HG02885 (cell line): ENCODE measurements at regions not wholly inside any gene's neighbourhood (a gene's known extent, or its start where the extent isn't known, plus 50 kb on each side); places are given as distances from the start of the nearest gene placed in this dataset.
"Not testable (repeated sequence)": the region's sequence is repeated elsewhere in the genome, so short reads cannot be mapped to it uniquely, and the experiment has no call there.

ENCODE experiments used
- ATAC-seq: cut with Tn5 transposase; IDR thresholded peaks from one replicate; pipeline ENCODE4 v1.9.1; 2021; ENCODE audit warnings: mild to moderate bottlenecking; ENCODE audit not compliant: unreplicated experiment, poor library complexity

DNA sequence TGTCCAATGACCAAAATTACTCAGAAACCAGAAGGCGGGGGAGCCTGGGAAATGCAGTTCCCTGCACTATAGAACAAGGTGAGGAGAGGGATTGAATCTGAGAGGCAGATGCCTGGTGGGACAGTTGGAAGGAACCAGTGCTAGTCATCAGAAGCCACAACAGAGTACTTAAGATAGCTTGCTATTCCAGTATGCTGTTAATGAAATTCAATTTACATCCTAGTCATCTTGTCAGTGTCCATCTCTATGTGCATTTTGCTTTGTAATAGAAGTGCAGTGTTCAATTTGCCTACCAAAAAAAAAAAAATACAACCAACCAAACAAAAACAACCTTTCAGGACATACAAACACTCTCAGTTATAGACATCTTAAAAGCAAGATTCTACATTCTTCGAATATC lies 679.1 kb upstream of the CPEB2 start:
- no peak for ATAC-seq

DNA sequence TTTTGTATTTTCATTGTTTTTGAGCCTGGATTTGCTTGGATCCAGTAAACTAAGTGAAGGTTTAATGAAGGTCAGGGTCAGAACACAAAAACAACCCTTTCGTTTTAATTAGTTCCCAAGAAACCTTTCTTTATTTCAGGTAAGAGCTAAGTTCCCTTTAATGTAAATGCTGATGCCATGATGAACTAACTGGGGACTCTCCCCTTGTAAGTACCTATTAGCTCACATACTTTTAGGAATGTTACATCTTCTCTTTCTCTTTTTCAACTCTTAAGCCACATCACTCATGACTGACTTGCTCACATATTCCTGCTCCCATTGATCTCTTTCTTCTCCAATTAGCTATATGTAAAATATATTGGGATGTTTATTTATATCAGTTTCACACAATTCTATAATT lies 673.1 kb upstream of the CPEB2 start:
- ATAC-seq = no peak

DNA sequence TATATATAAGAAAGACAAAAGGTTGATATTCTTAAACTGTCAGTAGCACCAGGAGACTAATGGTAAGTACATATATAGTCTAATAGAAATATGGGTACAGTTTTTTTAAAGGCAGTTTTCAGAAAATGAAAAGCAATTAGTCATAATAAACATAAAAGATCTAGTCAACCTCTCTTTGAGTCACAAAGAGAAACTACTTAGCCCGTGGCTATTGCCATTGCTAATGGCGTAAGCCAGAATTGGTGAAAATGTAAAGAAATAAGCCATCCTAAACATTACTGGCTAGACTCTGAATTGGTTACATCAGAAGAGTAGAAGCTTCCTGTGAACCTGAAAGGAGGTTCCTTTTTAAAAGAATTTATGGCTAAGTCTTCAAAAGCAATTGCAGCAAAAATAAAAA lies 668.7 kb upstream of the CPEB2 start:
- no peak for ATAC-seq

GRCh38 chr4:14334166-14334565 lies 668.1 kb upstream of the CPEB2 start:
- no peak for ATAC-seq

- ATAC-seq = no peak
These were observed 666.4 kb upstream of the CPEB2 start for GRCh38 chr4:14335872-14336271.

- ATAC-seq = no peak
These were observed 665.6 kb upstream of the CPEB2 start for GRCh38 chr4:14336656-14337055.

DNA sequence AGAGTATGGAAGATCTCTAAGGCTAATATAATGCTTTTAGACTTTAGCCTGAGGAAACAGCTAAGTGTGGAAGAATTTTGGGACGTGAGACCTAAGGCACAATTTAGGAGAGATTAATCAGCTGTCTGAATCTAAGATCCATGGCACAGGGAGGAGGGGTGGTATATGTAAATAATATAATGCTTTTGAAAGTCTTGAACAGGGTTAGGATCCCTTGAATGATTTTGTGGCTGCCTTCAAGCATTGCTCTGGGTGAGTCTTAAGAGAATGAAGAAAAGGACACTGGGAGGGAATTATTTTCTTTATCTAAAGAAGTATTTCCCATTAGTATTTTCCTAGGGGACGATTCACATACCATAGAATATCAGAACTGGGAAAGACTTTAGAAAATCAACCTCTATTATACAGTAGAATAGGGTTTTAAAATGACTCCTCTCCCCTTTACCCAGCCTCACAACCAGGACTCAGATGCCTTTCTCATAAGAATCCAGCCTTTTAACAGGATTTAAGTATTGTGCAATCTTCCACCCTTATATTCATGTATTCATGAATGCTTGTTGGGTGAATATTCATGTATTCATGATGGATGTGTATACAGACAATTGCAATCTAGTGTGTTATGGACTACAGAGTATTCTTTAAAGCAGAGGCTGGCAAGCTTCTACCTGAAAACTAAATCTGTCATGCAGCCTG lies 664.2 kb upstream of the CPEB2 start:
- ATAC-seq = no peak

- no peak for ATAC-seq
These were observed 663.6 kb upstream of the CPEB2 start for GRCh38 chr4:14338585-14339265.

DNA sequence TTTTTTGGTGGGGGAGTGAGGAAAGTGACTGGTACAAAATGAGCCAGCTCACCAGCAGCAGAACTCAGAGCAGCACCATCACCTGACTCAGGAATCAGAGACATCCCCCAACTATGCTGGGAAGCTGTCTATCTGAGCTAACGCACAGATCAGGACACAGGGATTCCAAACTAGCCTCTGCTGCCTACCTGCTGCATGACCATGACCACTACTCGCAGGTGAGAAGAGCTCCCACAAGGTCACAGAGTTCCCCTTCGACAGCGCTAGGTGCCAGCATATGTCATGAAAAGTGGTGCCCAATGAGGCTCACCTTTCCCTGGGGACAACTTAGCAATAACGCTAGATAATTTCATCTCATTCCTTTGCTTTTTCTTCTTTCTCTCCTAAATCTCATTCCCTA lies 662.6 kb upstream of the CPEB2 start:
- no peak for ATAC-seq

GRCh38 chr4:14340321-14340720 lies 662.0 kb upstream of the CPEB2 start:
- no peak for ATAC-seq

GRCh38 chr4:14343961-14344360 lies 658.3 kb upstream of the CPEB2 start:
- no peak for ATAC-seq

GRCh38 chr4:14345356-14345775 lies 656.9 kb upstream of the CPEB2 start:
- ATAC-seq = no peak

DNA sequence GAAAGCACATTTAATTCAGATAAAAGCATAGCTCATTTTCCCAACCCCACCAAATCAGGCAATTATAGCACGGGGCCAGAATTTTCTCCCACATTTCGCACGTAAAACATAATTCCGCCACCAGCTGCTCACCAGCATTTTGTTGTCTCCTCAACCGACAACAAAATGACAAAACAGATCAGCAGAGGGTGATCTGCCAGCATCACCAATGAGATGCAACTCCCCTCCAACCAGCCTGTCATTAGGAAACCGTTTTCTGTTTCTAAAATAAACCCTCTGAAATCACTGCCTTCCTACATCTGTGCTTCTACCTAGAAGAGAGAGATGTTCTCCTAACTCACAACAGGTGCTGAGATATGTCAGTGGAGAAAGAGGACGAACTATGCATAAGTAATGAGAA lies 654.8 kb upstream of the CPEB2 start:
- no peak for ATAC-seq

DNA sequence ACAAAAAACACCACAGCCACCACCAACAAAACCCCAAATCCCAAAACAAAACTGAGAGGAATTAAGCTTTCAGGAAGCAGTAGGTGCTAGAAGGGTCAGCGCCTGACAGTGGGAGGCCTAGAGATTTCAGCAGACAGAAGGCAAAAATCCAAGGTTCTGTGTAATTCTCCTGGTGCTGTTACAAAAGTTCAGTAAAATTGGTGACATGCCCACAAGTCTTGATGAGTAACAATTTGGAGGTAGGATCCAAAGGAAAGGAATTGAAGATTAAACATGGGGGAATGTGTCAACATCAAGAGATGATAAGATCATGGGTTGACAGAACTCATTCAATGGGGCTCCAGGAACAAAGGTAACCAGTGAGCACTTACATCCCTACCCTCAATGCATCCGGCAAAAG lies 653.8 kb upstream of the CPEB2 start:
- ATAC-seq = no peak

GRCh38 chr4:14358544-14359160 lies 643.6 kb upstream of the CPEB2 start:
- ATAC-seq = not testable (repeated sequence)

DNA sequence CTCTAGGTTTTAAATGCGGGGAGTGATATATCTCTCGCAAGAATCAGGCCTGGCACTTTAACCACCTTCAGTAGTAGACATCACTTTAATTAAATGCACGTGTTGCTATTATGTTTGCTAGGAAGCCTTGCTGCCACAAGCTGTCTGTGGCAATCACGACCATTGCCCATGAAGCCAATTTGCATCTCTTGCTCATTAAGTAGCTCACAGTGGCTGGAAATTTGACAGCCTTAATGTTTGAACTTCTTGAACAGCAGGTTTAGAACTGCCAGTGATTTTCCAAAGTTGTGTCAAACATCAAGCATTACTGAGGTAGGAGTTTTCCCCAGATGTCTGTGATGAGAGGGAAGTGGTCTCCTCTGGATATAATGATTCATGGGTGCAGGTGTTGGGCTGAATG lies 642.3 kb upstream of the CPEB2 start:
- no peak for ATAC-seq

DNA sequence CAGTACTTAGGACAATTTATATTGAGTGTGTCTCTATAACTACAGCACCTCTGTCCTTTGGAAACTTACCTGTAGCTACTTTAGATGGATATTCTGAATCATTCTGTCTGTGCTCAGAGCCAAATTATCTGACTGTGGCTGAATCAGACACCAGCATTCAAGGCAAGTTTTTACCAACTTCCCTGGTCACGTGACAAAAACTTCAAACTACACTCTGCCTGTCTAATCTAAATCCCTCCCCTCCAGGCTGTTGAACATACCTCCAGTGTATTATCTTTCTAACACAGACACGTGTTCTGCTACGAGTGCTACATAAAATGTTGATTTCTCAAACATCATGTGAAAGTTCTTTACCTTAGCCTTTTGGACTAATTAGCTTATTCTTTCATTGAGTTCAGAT lies 641.2 kb upstream of the CPEB2 start:
- no peak for ATAC-seq

DNA sequence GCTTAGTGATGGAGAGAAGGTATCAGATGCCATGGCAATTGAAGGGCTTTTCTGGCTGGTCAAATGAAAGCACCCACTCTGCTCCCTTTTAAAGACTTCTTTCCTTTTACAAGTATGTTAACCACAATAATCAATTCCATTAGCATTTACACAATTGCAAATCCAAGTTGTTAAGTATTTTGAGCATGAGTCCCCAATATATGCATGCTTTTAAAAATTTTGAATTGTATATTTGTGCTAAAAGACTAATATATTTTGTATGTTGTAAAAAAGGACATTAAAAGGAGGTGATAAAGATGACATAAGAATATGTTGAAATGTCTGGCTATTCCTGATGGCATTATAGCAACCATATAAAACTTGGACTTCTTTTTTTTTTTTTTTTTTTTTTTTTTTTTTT lies 639.9 kb upstream of the CPEB2 start:
- no peak for ATAC-seq

DNA sequence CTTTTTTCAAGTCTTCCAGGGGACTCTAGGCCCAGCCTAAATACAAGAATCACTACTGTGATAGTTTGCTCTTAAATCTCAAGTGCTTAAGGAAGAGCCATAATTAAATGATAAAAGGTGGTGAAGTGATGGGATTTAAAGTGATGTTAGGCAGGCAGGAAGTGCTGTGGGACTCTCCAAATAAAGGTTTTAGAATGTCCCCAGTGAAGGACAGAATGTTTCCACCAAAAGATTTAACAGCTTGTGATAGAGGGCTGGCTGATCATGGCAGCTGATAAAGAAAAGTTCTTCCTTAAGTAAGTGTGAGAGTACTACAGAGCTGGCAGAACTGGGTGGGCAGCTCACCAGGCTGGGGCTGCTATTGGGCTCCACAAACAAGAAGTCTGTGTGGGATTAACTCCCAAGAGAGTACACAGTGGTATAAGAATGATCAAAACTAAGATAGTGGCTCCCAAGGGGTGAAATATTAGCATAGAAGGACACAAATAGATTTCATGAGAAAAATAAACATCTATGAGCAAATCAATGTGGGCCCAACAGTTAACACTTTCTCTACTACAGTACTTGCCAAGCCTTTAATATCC lies 637.2 kb upstream of the CPEB2 start:
- ATAC-seq = no peak

DNA sequence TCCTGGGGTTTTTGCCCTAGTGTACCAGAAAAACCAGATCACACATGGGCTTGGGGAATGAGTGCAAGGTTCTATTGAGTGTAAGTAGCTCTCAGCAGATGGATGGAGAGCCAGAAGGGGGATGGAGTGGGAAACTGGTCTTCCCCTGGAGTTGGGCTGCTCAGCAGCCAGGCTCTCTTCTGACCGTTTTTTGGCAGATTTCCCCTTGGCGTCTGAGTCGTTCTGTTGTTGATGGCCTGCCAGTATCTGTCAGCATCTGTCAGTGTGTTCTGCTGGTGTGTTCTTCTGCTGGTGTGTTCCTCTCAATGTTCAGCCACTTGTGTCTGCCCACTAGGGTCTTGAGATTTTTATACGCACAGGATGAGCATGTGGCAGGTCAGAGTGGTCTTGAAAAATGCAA lies 633.9 kb upstream of the CPEB2 start:
- no peak for ATAC-seq

GRCh38 chr4:14371131-14371530 lies 631.1 kb upstream of the CPEB2 start:
- no peak for ATAC-seq
